K562 (cell line): ENCODE measurements at regions not wholly inside any gene's neighbourhood (a gene's known extent, or its start where the extent isn't known, plus 50 kb on each side); places are given as distances from the start of the nearest gene placed in this dataset.

Experiments used
- ATAC-seq: fragments of 200-7000 bp; cut with Tn5 transposase; 3 replicates; pipeline ENCODE4 v1.9.1; 2020; ENCODE audit warnings: moderate library complexity
- BruUV-seq: library from RNA; stranded (reverse); fragments of 400-500 nt; replicated peaks from 2 replicates; lab custom pipeline; 2021; lab: Mats Ljungman, UMichigan
- CTCF ChIA-PET: fragments of 300-600 bp; formaldehyde crosslinking; extraction: SDS; loops from one replicate; lab custom pipeline; 2021; ENCODE audit warnings: low intra/inter-chr PET ratio; lab: Yijun Ruan, JAX
- POLR2A ChIA-PET: fragments of 300-600, 350-650 bp; sonication (Branson Sonifier 250); formaldehyde crosslinking; extraction: SDS; loops from one replicate; lab custom pipeline; 2021; ENCODE audit warnings: antibody characterized with exemption, inconsistent platforms; lab: Yijun Ruan, JAX
- DNase-seq, 4 experiments: peaks; one replicate each; pipeline versions ENCODE4 v3.0.0 to v3.0.0-alpha.2; 2011 to 2018; ENCODE audit warnings: low spot score in 3 of 4, mixed read lengths in 3 of 4; ENCODE audit errors: extremely low read depth in 1 of 4
- FAIRE-seq: peaks from 2 replicates; lab custom pipeline; 2011; peaks lifted over from hg19 to GRCh38; lab: Jason Lieb, UNC
- H2AFZ ChIP-seq: 2 replicates; pipeline ENCODE4 v1.6.0; 2011; ENCODE audit warnings: low read depth, low read length, control low read depth, inconsistent platforms
- H3K27ac ChIP-seq: fragments of 200-600 bp; 3 replicates; pipeline ENCODE4 v1.8.0; 2011; ENCODE audit warnings: low read depth, mild to moderate bottlenecking, control low read depth, inconsistent platforms, low read length, moderate library complexity, mixed read lengths; ENCODE audit errors: extremely low read depth
- H3K27me3 ChIP-seq, 2 experiments: fragments of 300-600 bp in 1 of 2; 2 replicates in 1 of 2; 3 replicates in 1 of 2; pipeline versions ENCODE4 v1.6.0 to v1.8.0; 2011; ENCODE audit warnings: inconsistent platforms in 2 of 2, low read length in 2 of 2, mild to moderate bottlenecking in 1 of 2, mixed read lengths in 1 of 2, moderate library complexity in 1 of 2; ENCODE audit not compliant: control insufficient read depth in 2 of 2, insufficient read depth in 2 of 2
- H3K36me3 ChIP-seq: fragments of 300-600 bp; 3 replicates; pipeline ENCODE4 v1.8.0; 2011; ENCODE audit warnings: mild to moderate bottlenecking, low read length, inconsistent platforms; ENCODE audit not compliant: control insufficient read depth, insufficient read depth
- H3K4me1 ChIP-seq, 2 experiments: fragments of 200-600 bp in 1 of 2; replicated peaks in 1 of 2; 2 replicates in 1 of 2; 3 replicates in 1 of 2; pipeline versions ENCODE4 v1.5.1 to v1.8.0; 2011; ENCODE audit warnings: inconsistent platforms in 2 of 2, low read length in 2 of 2, mild to moderate bottlenecking in 1 of 2, mixed read lengths in 1 of 2, moderate library complexity in 1 of 2; ENCODE audit not compliant: control insufficient read depth in 2 of 2, insufficient read depth in 2 of 2
- H3K4me2 ChIP-seq: 2 replicates; pipeline ENCODE4 v1.6.1; 2011; ENCODE audit warnings: low read length, control low read depth, inconsistent platforms, mixed read lengths; ENCODE audit not compliant: insufficient read depth
- H3K4me3 ChIP-seq: fragments of 200-600 bp; sonication (generic), shearing (Covaris generic); 2 replicates; pipeline ENCODE4 v1.5.1; 2016; ENCODE audit warnings: control low read depth, inconsistent platforms
- H3K79me2 ChIP-seq: fragments of 200-600 bp; 3 replicates; pipeline ENCODE4 v1.8.0; 2011; ENCODE audit warnings: low read length, inconsistent platforms; ENCODE audit not compliant: control insufficient read depth, insufficient read depth
- H3K9ac ChIP-seq, 2 experiments: 2 replicates each; pipeline versions ENCODE4 v1.6.0 to v1.6.1; 2011; ENCODE audit warnings: low read depth in 2 of 2, low read length in 2 of 2, control low read depth in 1 of 2, inconsistent platforms in 1 of 2, mild to moderate bottlenecking in 1 of 2, mixed read lengths in 1 of 2; ENCODE audit not compliant: insufficient read depth in 1 of 2
- H3K9me1 ChIP-seq: one replicate; pipeline ENCODE4 v1.6.0; 2011; ENCODE audit warnings: inconsistent platforms, mild to moderate bottlenecking, low read length, moderate library complexity; ENCODE audit not compliant: control insufficient read depth, insufficient read depth
- H3K9me3 ChIP-seq: replicated peaks from 2 replicates; pipeline ENCODE4 v1.5.1; 2011; ENCODE audit warnings: low read depth, low read length, inconsistent platforms; ENCODE audit not compliant: control insufficient read depth, insufficient read depth
- H4K20me1 ChIP-seq: replicated peaks from 2 replicates; pipeline ENCODE4 v1.6.1; 2011; ENCODE audit warnings: low read length, inconsistent platforms, mixed read lengths; ENCODE audit not compliant: control insufficient read depth, insufficient read depth
- ATF3 ChIP-seq, 2 experiments: fragments of 450-650 bp in 1 of 2; sonication (generic) in 1 of 2; formaldehyde crosslinking in 1 of 2; IDR thresholded peaks in 1 of 2; conservative IDR thresholded peaks in 1 of 2; 2 replicates each; pipeline versions ENCODE4 v1.6.1 to v1.8.1; 2016 to 2023; ENCODE audit warnings: mild to moderate bottlenecking in 2 of 2, moderate library complexity in 2 of 2, inconsistent platforms in 1 of 2, missing genetic modification reagents in 1 of 2
- BMI1 ChIP-seq: fragments of 150-350 bp; IDR thresholded peaks from 2 replicates; pipeline ENCODE4 v1.6.1; 2014; ENCODE audit warnings: low read length
- BRF2 ChIP-seq: IDR thresholded peaks from 3 replicates; pipeline ENCODE4 v1.6.1; 2011; ENCODE audit warnings: borderline replicate concordance, mild to moderate bottlenecking; ENCODE audit not compliant: insufficient read length, insufficient read depth
- CSDE1 ChIP-seq, 2 experiments: fragments of 450-650 bp; IDR thresholded peaks; 2 replicates each; pipeline ENCODE4 v1.6.1; 2016; ENCODE audit warnings: mild to moderate bottlenecking in 1 of 2
- DMBX1 ChIP-seq: fragments of 250-450 bp; sonication (Bioruptor Pico); IDR thresholded peaks from 2 replicates; pipeline ENCODE4 v1.8.0; 2022; ENCODE audit warnings: inconsistent platforms, mild to moderate bottlenecking, moderate library complexity, borderline replicate concordance
- E4F1 ChIP-seq: fragments of 250-450 bp; sonication (Bioruptor Pico); IDR thresholded peaks from 2 replicates; pipeline ENCODE4 v1.5.0; 2021; ENCODE audit warnings: mild to moderate bottlenecking, borderline replicate concordance
- EWSR1 ChIP-seq: fragments of 450-650 bp; IDR thresholded peaks from 2 replicates; pipeline ENCODE4 v1.6.1; 2018; ENCODE audit warnings: borderline replicate concordance, mild to moderate bottlenecking, low read depth, moderate library complexity; ENCODE audit not compliant: partially characterized antibody
- IRF1 ChIP-seq: sonication (generic); formaldehyde crosslinking; IDR thresholded peaks from 2 replicates; pipeline ENCODE4 v1.8.0; 2022; ENCODE audit warnings: missing genetic modification reagents, mild to moderate bottlenecking, borderline replicate concordance
- KAT2B ChIP-seq: IDR thresholded peaks from one replicate; pipeline ENCODE4 v1.6.1; 2012; ENCODE audit warnings: low read depth, mild to moderate bottlenecking, control low read depth, inconsistent platforms, low read length, moderate library complexity
- NCOA6 ChIP-seq: fragments of 450-650 bp; IDR thresholded peaks from 2 replicates; pipeline ENCODE4 v1.6.1; 2017; ENCODE audit warnings: mild to moderate bottlenecking
- NFE2L1 ChIP-seq: fragments of 450-650 bp; IDR thresholded peaks from 2 replicates; pipeline ENCODE4 v1.6.1; 2016; ENCODE audit warnings: missing genetic modification characterization, low read depth, mild to moderate bottlenecking, missing compliant biosample characterization, moderate library complexity, borderline replicate concordance
- NFXL1 ChIP-seq: fragments of 450-650 bp; formaldehyde crosslinking; IDR thresholded peaks from 2 replicates; pipeline ENCODE4 v1.4.0; 2021; ENCODE audit warnings: mild to moderate bottlenecking
- NR2C1 ChIP-seq, 2 experiments: fragments of 450-650 bp; IDR thresholded peaks; 2 replicates each; pipeline ENCODE4 v1.6.1; 2017; ENCODE audit warnings: mild to moderate bottlenecking in 2 of 2, antibody characterized with exemption in 1 of 2, inconsistent platforms in 1 of 2, missing compliant biosample characterization in 1 of 2, missing genetic modification characterization in 1 of 2
- SIX5 ChIP-seq, 2 experiments: IDR thresholded peaks; 2 replicates each; pipeline ENCODE4 v1.6.1; 2011; ENCODE audit warnings: low read length in 2 of 2, borderline replicate concordance in 1 of 2, low read depth in 1 of 2, mild to moderate bottlenecking in 1 of 2, moderate library complexity in 1 of 2; ENCODE audit not compliant: insufficient read depth in 1 of 2
- ZNF408 ChIP-seq: fragments of 250-450 bp; sonication (Bioruptor Pico); IDR thresholded peaks from 2 replicates; pipeline ENCODE4 v1.4.0; 2020; ENCODE audit warnings: low read depth, mild to moderate bottlenecking, moderate library complexity
- ZNF445 ChIP-seq: fragments of 250-450 bp; sonication (Bioruptor Pico); IDR thresholded peaks from 2 replicates; pipeline ENCODE4 v1.4.0; 2020; ENCODE audit warnings: low read depth, mild to moderate bottlenecking, moderate library complexity
- ZNF589 ChIP-seq: fragments of 200-800 bp; sonication (Bioruptor generic); IDR thresholded peaks from 2 replicates; pipeline ENCODE4 v1.6.1; 2016; ENCODE audit warnings: low read depth, missing genetic modification characterization, missing compliant biosample characterization
- WGBS: fragments of 100-300 bp; shearing (Covaris generic); methylation state at CpG from one replicate; pipeline ENCODE4 v1.1.6; 2016; ENCODE audit warnings: low coverage, mixed read lengths; ENCODE audit not compliant: insufficient coverage; ENCODE audit errors: missing lambda C conversion rate; 5-methylcytosine and 5-hydroxymethylcytosine counted together
- in situ Hi-C: fragments of 300-500 bp; cut with MboI; formaldehyde crosslinking; loops from 4 replicates; pipeline ENCODE4 v1.15.0; 2018; ENCODE audit warnings: inconsistent platforms, mixed read lengths
- intact Hi-C: fragments of 100-400 bp; cut with micrococcal nuclease; formaldehyde crosslinking; loops from 2 replicates; pipeline ENCODE4 v1.14.2; 2022

GRCh38 chr18:3379685-3380084 lies 70.3 kb upstream of the TGIF1 start:
- no peak overlapping the region for H3K9ac ChIP-seq
- H3K4me1 ChIP-seq: peaks cover 0 to 5% of the 10 kb centered on the region in 2 experiments; a peak in 3 of 5 replicates
- H3K9me1 ChIP-seq: no peaks in the 10 kb centered on the region
- ATAC-seq (no peak), FAIRE-seq (no peak), DNase-seq (no peak)
- no peak overlapping the region for H2AFZ ChIP-seq
- no peaks in the 10 kb centered on the region for H3K27me3 ChIP-seq
- no peak overlapping the region for H3K4me3 ChIP-seq
- POLR2A ChIA-PET: interaction anchor here (0.9 kb wide), 1 partner anchor 9 kb away, joined by 3 read pairs; no protein-coding TSS in a partner anchor
- no peaks in the 10 kb centered on the region for H3K36me3 ChIP-seq
- H4K20me1 ChIP-seq: no peaks in the 10 kb centered on the region
- H3K27ac ChIP-seq: no peak overlapping the region
- H3K79me2 ChIP-seq: no peaks in the 10 kb centered on the region
- WGBS: 62% methylated on average over 2 of the region's 2 CpGs
- in situ Hi-C loops: no loop called here
- CTCF ChIA-PET: no interaction called here
- no peak overlapping the region for H3K4me2 ChIP-seq
- intact Hi-C loops: no loop called here
- no peaks in the 10 kb centered on the region for H3K9me3 ChIP-seq
- no TSS peak for BruUV-seq
- TF ChIP-seq ATF3 (IDR thresholded peaks at IDR 0.05): no peak
- TF ChIP-seq ATF3 (CRISPR knock-in tag; conservative IDR thresholded peaks at IDR 0.05): no peak
- TF ChIP-seq SIX5 (IDR thresholded peaks at IDR 0.05; ENCODE audit: borderline replicate concordance in 1 of 2, insufficient read depth in 1 of 2, low read depth in 1 of 2, low read length in 2 of 2): no peak
- no peak for TF ChIP-seq NR2C1 (IDR thresholded peaks at IDR 0.05)
- no peak for TF ChIP-seq NR2C1 (tag; IDR thresholded peaks at IDR 0.05)
- no peak for TF ChIP-seq ZNF445 (CRISPR knock-in tag)
- no peak for TF ChIP-seq NFE2L1 (tag)
- TF ChIP-seq ZNF589 (CRISPR knock-in tag): no peak
- TF ChIP-seq CSDE1 (IDR thresholded peaks at IDR 0.05): no peak
- no peak for TF ChIP-seq ZNF408
- no peak for TF ChIP-seq BMI1
- TF ChIP-seq KAT2B: no peak
- TF ChIP-seq EWSR1: no peak
- TF ChIP-seq DMBX1 (CRISPR knock-in tag): no peak
- TF ChIP-seq NCOA6: no peak
- TF ChIP-seq NFXL1 (CRISPR knock-in tag): no peak
- TF ChIP-seq IRF1 (CRISPR knock-in tag): no peak
- TF ChIP-seq E4F1 (CRISPR knock-in tag): no peak
- TF ChIP-seq BRF2: no peak
